Neural progenitor cell (in vitro differentiated cells): ENCODE measurements at regions not wholly inside any gene's neighbourhood (a gene's known extent, or its start where the extent isn't known, plus 50 kb on each side); places are given as distances from the start of the nearest gene placed in this dataset.

Experiments
- EZH2 ChIP-seq: fragments of 200-600 bp; sonication (generic); IDR thresholded peaks from 2 replicates; pipeline ENCODE4 v1.6.1; 2017; ENCODE audit warnings: antibody characterized with exemption, mild to moderate bottlenecking, moderate library complexity
- TF ChIP-seq, protein P1 (sequence below): fragments of 200-600 bp; sonication (generic); IDR thresholded peaks from 2 replicates; pipeline ENCODE4 v1.5.1; 2017; ENCODE audit warnings: antibody characterized with exemption, mild to moderate bottlenecking

DNA sequence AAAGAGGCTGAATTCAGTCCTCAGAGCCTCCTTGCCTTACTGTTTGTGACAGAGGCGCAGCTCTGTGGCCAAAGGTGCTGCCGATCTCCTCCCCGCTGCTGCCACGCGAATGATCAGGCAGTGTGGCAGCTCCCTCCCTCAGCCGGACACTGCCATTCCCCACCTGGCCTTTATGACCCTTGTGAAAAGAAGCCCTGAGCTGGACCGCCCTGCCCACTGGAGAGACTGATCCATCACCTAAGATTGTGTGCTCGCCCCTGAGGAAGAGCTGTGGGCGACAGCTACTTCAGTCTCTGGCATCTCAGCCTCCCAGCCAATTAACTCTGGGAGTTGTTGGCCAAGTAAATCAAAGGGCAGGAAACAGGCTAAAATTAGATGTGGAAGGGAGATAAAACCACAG is 90.9 kb downstream of the CARTPT start:
- TF ChIP-seq, protein P1, sequence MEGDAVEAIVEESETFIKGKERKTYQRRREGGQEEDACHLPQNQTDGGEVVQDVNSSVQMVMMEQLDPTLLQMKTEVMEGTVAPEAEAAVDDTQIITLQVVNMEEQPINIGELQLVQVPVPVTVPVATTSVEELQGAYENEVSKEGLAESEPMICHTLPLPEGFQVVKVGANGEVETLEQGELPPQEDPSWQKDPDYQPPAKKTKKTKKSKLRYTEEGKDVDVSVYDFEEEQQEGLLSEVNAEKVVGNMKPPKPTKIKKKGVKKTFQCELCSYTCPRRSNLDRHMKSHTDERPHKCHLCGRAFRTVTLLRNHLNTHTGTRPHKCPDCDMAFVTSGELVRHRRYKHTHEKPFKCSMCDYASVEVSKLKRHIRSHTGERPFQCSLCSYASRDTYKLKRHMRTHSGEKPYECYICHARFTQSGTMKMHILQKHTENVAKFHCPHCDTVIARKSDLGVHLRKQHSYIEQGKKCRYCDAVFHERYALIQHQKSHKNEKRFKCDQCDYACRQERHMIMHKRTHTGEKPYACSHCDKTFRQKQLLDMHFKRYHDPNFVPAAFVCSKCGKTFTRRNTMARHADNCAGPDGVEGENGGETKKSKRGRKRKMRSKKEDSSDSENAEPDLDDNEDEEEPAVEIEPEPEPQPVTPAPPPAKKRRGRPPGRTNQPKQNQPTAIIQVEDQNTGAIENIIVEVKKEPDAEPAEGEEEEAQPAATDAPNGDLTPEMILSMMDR, result no peak
- no peak for TF ChIP-seq EZH2
